ENCODE measurements at regions not wholly inside any gene's neighbourhood (a gene's known extent, or its start where the extent isn't known, plus 50 kb on each side); places are given as distances from the start of the nearest gene placed in this dataset.

- TF ChIP-seq CTCF (conservative IDR thresholded peaks at IDR 0.05; ENCODE audit: low read depth, low read length) (no peak), EZH2 (IDR thresholded peaks at IDR 0.05; ENCODE audit: low read length, unreplicated experiment) (no peak), EZH2phosphoT487 (IDR thresholded peaks at IDR 0.05; ENCODE audit: borderline replicate concordance, low read length) (no peak)
These were observed 78.8 kb downstream of the RPS12 start for GRCh38 chr6:132892929-132893771.
